Cardiac muscle cell (in vitro differentiated cells and primary cell): ENCODE measurements at regions not wholly inside any gene's neighbourhood (a gene's known extent, or its start where the extent isn't known, plus 50 kb on each side); places are given as distances from the start of the nearest gene placed in this dataset.
A peak's percentile ranks its signal among the peaks of the same experiment; 100 is the strongest.

Experiments
- DNase-seq, 2 donors: peaks; one replicate each; pipeline versions ENCODE4 v3.0.0 to v3.0.0-alpha.2; 2010 to 2017; ENCODE audit warnings: low read depth in 1 of 2, low spot score in 1 of 2
- H3K27ac ChIP-seq: fragments of 200-600 bp; sonication (generic); 2 replicates; pipeline ENCODE4 v1.5.1; 2016
- H3K27me3 ChIP-seq: fragments of 200-600 bp; sonication (generic); 2 replicates; pipeline ENCODE4 v1.6.0; 2016; ENCODE audit warnings: control low read depth
- H3K36me3 ChIP-seq: fragments of 200-600 bp; sonication (generic); 2 replicates; pipeline ENCODE4 v1.5.1; 2016; ENCODE audit warnings: control low read depth
- H3K4me1 ChIP-seq: fragments of 200-600 bp; sonication (generic); 2 replicates; pipeline ENCODE4 v1.8.1; 2017; ENCODE audit warnings: low read depth, mild to moderate bottlenecking, mixed run types
- H3K4me3 ChIP-seq: fragments of 200-600 bp; sonication (generic); 2 replicates; pipeline ENCODE4 v1.5.1; 2016; ENCODE audit warnings: mild to moderate bottlenecking
- H3K9me3 ChIP-seq: fragments of 200-600 bp; sonication (generic); 2 replicates; pipeline ENCODE4 v1.5.1; 2017; ENCODE audit warnings: low read depth, mild to moderate bottlenecking, control low read depth
- CTCF ChIP-seq: IDR thresholded peaks from 2 replicates; pipeline ENCODE4 v1.5.1; 2012; ENCODE audit warnings: low read depth, mild to moderate bottlenecking, low read length

- H3K4me1 ChIP-seq, result no peaks in the 10 kb centered on the region
- no peak for TF ChIP-seq CTCF
- H3K27me3 ChIP-seq, result no peaks in the 10 kb centered on the region
- no peaks in the 10 kb centered on the region for H3K9me3 ChIP-seq
- no peak overlapping the region for H3K4me3 ChIP-seq
- no peaks in the 10 kb centered on the region for H3K36me3 ChIP-seq
- no peak overlapping the region for H3K27ac ChIP-seq
- DNase-seq, result no peak
Observed at GRCh38 chr4:143273160-143273917, 63.3 kb upstream of the GAB1 start.

GRCh38 chr4:143280861-143281260 lies 55.8 kb upstream of the GAB1 start:
- H3K9me3 ChIP-seq, result no peaks in the 10 kb centered on the region
- no peak for TF ChIP-seq CTCF
- no peak overlapping the region for H3K27ac ChIP-seq
- H3K4me1 ChIP-seq, result no peaks in the 10 kb centered on the region
- H3K4me3 ChIP-seq, result no peak overlapping the region
- H3K27me3 ChIP-seq, result no peaks in the 10 kb centered on the region
- no peak for DNase-seq
- no peaks in the 10 kb centered on the region for H3K36me3 ChIP-seq

- Histone ChIP-seq H3K27me3 (no peaks in the 10 kb centered on the region), H3K4me1 (no peaks in the 10 kb centered on the region), H3K36me3 (no peaks in the 10 kb centered on the region), H3K4me3 (no peak overlapping the region), H3K9me3 (no peaks in the 10 kb centered on the region), H3K27ac (no peak overlapping the region)
- DNase-seq, result no peak
- no peak for TF ChIP-seq CTCF
Observed at GRCh38 chr4:143281507-143282190, 55.0 kb upstream of the GAB1 start.

DNA sequence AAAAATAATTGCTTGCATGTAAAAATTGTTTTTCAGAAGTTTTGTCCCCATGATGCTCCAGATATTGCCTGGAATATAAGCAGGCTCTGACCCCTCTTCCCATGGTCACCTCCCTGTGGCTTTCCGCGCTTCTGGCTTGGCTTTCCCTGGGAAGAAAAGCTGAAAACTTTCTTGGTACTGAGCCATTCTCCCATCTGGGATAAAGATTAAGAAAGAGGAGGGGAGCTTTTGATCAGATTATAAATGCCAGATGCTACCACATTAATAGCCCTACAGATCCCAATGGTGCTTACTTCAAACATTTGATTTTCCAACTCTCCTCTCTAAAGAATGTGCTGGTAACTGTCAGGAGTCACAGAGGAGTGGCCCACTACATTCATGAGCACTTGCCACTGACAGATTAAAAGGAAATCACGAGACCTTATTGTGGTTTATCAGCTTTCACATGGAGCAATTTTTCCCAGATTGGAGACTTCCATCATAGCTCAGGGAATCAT lies 54.4 kb upstream of the GAB1 start:
- peak in 1 of 2 donors; percentile 34 for DNase-seq
- Histone ChIP-seq H3K9me3 (no peaks in the 10 kb centered on the region), H3K27ac (no peak overlapping the region), H3K36me3 (no peaks in the 10 kb centered on the region), H3K4me1 (no peaks in the 10 kb centered on the region), H3K4me3 (no peak overlapping the region), H3K27me3 (no peaks in the 10 kb centered on the region)
- no peak for TF ChIP-seq CTCF

DNA sequence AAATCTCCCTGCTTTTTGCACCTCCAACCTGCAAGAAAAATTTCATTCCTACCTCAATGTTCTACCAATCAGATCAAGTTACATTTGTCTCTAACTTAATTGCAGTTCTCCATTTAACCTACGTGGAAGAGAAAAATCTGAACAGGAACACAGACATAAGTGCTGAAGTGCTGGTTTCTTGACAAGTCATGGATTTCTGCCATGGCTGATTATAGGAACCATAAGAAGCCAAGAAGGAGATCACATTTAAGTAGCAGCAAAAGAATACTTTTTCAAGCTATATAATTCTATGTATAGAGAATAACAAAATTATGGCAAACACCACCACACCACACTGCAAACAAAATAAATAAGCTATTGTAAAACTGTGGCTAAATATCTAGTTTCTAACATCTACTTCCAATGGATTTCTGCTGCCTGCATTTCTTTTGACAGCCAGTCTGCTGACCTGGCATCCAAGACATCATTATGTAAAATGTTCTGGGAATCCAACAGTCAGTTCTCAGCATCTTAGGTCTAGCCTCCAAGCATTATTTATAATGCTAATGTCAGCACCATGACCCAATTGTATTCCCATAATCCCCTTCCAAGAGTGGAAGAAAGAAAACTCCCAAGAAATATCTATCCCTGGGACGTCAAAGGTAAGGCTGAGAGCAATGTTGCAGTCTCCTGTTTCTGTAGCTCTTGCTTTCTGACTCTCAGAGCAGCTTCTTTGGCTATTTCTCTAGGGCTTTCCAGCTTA lies 50.8 kb upstream of the GAB1 start:
- no peak for TF ChIP-seq CTCF
- Histone ChIP-seq H3K27me3 (no peaks in the 10 kb centered on the region), H3K9me3 (no peaks in the 10 kb centered on the region), H3K4me3 (no peak overlapping the region), H3K27ac (no peak overlapping the region), H3K36me3 (no peaks in the 10 kb centered on the region), H3K4me1 (no peaks in the 10 kb centered on the region)
- DNase-seq, result no peak
